ENCODE measurements at regions not wholly inside any gene's neighbourhood (a gene's known extent, or its start where the extent isn't known, plus 50 kb on each side); places are given as distances from the start of the nearest gene placed in this dataset.

GRCh38 chr3:5376761-5377160 is 189.3 kb downstream of the EDEM1 start (continued):
- TF ChIP-seq TFAP4 (IDR thresholded peaks at IDR 0.05; ENCODE audit: borderline replicate concordance, low read depth): no peak
- TF ChIP-seq ZFX (CRISPR knock-in tag; IDR thresholded peaks at IDR 0.05; ENCODE audit: low read depth): peak; percentile 76
- no peak for TF ChIP-seq ZBTB33 (CRISPR knock-in tag; IDR thresholded peaks at IDR 0.05)
- TF ChIP-seq MED13 (CRISPR knock-in tag; IDR thresholded peaks at IDR 0.05): no peak
- no peak for TF ChIP-seq ZSCAN22 (CRISPR knock-in tag; IDR thresholded peaks at IDR 0.05)
- TF ChIP-seq ZNF407 (CRISPR knock-in tag; IDR thresholded peaks at IDR 0.05; ENCODE audit: not compliant biosample characterization): no peak
- TF ChIP-seq ZNF17 (CRISPR knock-in tag; IDR thresholded peaks at IDR 0.05): no peak
- TF ChIP-seq ETV6 (CRISPR knock-in tag; conservative IDR thresholded peaks at IDR 0.05): no peak
- TF ChIP-seq MATR3 (CRISPR knock-in tag; IDR thresholded peaks at IDR 0.05): no peak
- peak; percentile 34; the same call in 1 of the 2 replicates for TF ChIP-seq ETV5 (CRISPR knock-in tag; IDR thresholded peaks at IDR 0.05; ENCODE audit: borderline replicate concordance)
- no peak for TF ChIP-seq NR2F6 (IDR thresholded peaks at IDR 0.05)
- TF ChIP-seq NR2F6 (CRISPR knock-in tag; IDR thresholded peaks at IDR 0.05): no peak
- no peak for TF ChIP-seq CENPT (CRISPR knock-in tag; IDR thresholded peaks at IDR 0.05; ENCODE audit: low read depth)
- TF ChIP-seq KMT2B (CRISPR knock-in tag; IDR thresholded peaks at IDR 0.05): no peak
- no peak for TF ChIP-seq PHF8 (CRISPR knock-in tag; IDR thresholded peaks at IDR 0.05)
- no peak for TF ChIP-seq ZNF362 (CRISPR knock-in tag; IDR thresholded peaks at IDR 0.05; ENCODE audit: borderline replicate concordance)
- TF ChIP-seq TEF (CRISPR knock-in tag; IDR thresholded peaks at IDR 0.05): no peak
- no peak for TF ChIP-seq CREB3 (CRISPR knock-in tag; IDR thresholded peaks at IDR 0.05)
